ENCODE measurements at regions not wholly inside any gene's neighbourhood (a gene's known extent, or its start where the extent isn't known, plus 50 kb on each side); places are given as distances from the start of the nearest gene placed in this dataset.
"Not testable (repeated sequence)": the region's sequence is repeated elsewhere in the genome, so short reads cannot be mapped to it uniquely, and the experiment has no call there.

DNA sequence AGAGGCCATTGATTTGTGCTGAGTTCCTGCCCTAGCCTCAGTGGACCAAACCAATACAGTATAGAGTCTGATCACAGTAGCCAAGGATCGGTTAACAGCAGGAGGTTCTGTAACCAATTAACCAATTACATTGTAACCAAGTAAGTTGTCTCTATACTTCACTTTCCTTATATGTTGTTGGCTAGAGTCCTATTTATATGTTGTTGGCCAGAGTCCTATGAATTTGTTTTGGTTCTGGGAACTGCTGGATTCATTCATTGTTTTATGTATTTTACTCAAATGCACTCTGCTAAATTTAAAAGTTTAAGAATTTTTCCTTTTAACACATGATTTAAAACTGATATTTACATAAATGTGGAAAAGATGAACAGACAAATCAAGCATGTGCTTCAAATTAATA, 597.4 kb upstream of the HS3ST5 start:
- H3K9me3 ChIP-seq (ENCODE audit: control insufficient read depth, low read length): no peaks in the 10 kb centered on the region
- H3K4me1 ChIP-seq (ENCODE audit: control insufficient read depth, insufficient read depth, low read length, poor library complexity, severe bottlenecking): no peaks in the 10 kb centered on the region
- H3K4me3 ChIP-seq (ENCODE audit: insufficient read depth, low read depth, low read length, poor library complexity, severe bottlenecking): no peak overlapping the region
- H3K36me3 ChIP-seq (ENCODE audit: control insufficient read depth, insufficient read depth, low read length): no peaks in the 10 kb centered on the region
- no peak for DNase-seq
- H3K27ac ChIP-seq (ENCODE audit: insufficient read depth, low read length, poor library complexity, severe bottlenecking): no peak overlapping the region
- H3K27me3 ChIP-seq (replicated peaks; ENCODE audit: control insufficient read depth, insufficient read depth, low read length, poor library complexity, severe bottlenecking): no peaks in the 10 kb centered on the region

GRCh38 chr6:114939630-114940029, 596.8 kb upstream of the HS3ST5 start:
- Histone ChIP-seq H3K36me3 (ENCODE audit: control insufficient read depth, insufficient read depth, low read length) (no peaks in the 10 kb centered on the region), H3K4me1 (ENCODE audit: control insufficient read depth, insufficient read depth, low read length, poor library complexity, severe bottlenecking) (no peaks in the 10 kb centered on the region), H3K27ac (ENCODE audit: insufficient read depth, low read length, poor library complexity, severe bottlenecking) (no peak overlapping the region), H3K4me3 (ENCODE audit: insufficient read depth, low read depth, low read length, poor library complexity, severe bottlenecking) (no peak overlapping the region), H3K27me3 (replicated peaks; ENCODE audit: control insufficient read depth, insufficient read depth, low read length, poor library complexity, severe bottlenecking) (no peaks in the 10 kb centered on the region), H3K9me3 (ENCODE audit: control insufficient read depth, low read length) (no peaks in the 10 kb centered on the region)
- DNase-seq: no peak

DNA sequence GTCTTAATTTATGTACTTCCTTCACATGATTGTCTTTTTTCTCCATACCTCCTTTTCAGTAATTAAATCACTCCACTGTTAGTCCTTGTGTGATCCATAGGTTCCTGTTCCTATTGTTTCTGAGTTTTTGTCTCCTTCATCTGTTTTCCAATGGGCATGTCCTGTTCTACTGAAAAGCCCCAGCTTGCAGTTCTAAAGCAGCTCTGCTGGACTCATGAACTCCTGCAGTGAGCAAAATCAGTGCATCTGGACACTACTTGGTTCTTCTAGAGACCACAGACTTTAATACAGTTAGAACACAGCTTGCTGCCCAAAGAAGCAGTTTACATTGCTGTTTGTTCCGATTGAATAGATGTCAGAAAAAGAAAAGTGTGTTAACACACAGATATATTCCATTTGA, 593.3 kb upstream of the HS3ST5 start:
- DNase-seq: no peak
- Histone ChIP-seq H3K27me3 (replicated peaks; ENCODE audit: control insufficient read depth, insufficient read depth, low read length, poor library complexity, severe bottlenecking) (no peaks in the 10 kb centered on the region), H3K36me3 (ENCODE audit: control insufficient read depth, insufficient read depth, low read length) (no peaks in the 10 kb centered on the region), H3K9me3 (ENCODE audit: control insufficient read depth, low read length) (no peaks in the 10 kb centered on the region), H3K27ac (ENCODE audit: insufficient read depth, low read length, poor library complexity, severe bottlenecking) (no peak overlapping the region), H3K4me1 (ENCODE audit: control insufficient read depth, insufficient read depth, low read length, poor library complexity, severe bottlenecking) (no peaks in the 10 kb centered on the region), H3K4me3 (ENCODE audit: insufficient read depth, low read depth, low read length, poor library complexity, severe bottlenecking) (no peak overlapping the region)

- H3K36me3 ChIP-seq (ENCODE audit: control insufficient read depth, insufficient read depth, low read length): no peaks in the 10 kb centered on the region
- H3K9me3 ChIP-seq (ENCODE audit: control insufficient read depth, low read length): no peaks in the 10 kb centered on the region
- H3K27ac ChIP-seq (ENCODE audit: insufficient read depth, low read length, poor library complexity, severe bottlenecking): no peak overlapping the region
- H3K4me1 ChIP-seq (ENCODE audit: control insufficient read depth, insufficient read depth, low read length, poor library complexity, severe bottlenecking): no peaks in the 10 kb centered on the region
- no peak overlapping the region for H3K4me3 ChIP-seq (ENCODE audit: insufficient read depth, low read depth, low read length, poor library complexity, severe bottlenecking)
- no peaks in the 10 kb centered on the region for H3K27me3 ChIP-seq (replicated peaks; ENCODE audit: control insufficient read depth, insufficient read depth, low read length, poor library complexity, severe bottlenecking)
- DNase-seq: no peak
Measured at GRCh38 chr6:114934079-114934478, 591.3 kb upstream of the HS3ST5 start.

DNA sequence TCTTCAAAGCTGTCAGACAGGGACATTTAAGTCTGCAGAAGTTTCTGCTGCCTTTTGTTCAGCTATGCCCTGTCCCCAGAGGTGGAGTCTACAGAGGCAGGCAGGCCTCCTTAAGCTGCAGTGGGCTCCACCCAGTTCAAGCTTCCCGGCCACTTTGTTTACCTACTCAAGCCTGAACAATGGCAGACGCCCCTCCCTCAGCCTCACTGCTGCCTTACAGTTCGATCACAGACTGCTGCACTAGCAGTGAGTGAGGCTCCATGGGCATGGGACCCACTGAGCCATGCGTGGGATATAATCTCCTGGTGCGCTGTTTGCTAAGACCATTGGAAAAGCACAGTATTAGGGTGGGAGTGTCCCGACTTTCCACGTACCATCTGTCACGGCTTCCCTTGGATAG, 585.9 kb upstream of the HS3ST5 start:
- not testable (repeated sequence) for H3K27me3 ChIP-seq (replicated peaks; ENCODE audit: control insufficient read depth, insufficient read depth, low read length, poor library complexity, severe bottlenecking); H3K9me3 ChIP-seq (ENCODE audit: control insufficient read depth, low read length); DNase-seq; H3K4me3 ChIP-seq (ENCODE audit: insufficient read depth, low read depth, low read length, poor library complexity, severe bottlenecking); H3K4me1 ChIP-seq (ENCODE audit: control insufficient read depth, insufficient read depth, low read length, poor library complexity, severe bottlenecking); H3K27ac ChIP-seq (ENCODE audit: insufficient read depth, low read length, poor library complexity, severe bottlenecking); H3K36me3 ChIP-seq (ENCODE audit: control insufficient read depth, insufficient read depth, low read length)

- Histone ChIP-seq H3K4me1 (ENCODE audit: control insufficient read depth, insufficient read depth, low read length, poor library complexity, severe bottlenecking) (no peaks in the 10 kb centered on the region), H3K36me3 (ENCODE audit: control insufficient read depth, insufficient read depth, low read length) (no peaks in the 10 kb centered on the region), H3K9me3 (ENCODE audit: control insufficient read depth, low read length) (no peaks in the 10 kb centered on the region), H3K27me3 (replicated peaks; ENCODE audit: control insufficient read depth, insufficient read depth, low read length, poor library complexity, severe bottlenecking) (no peaks in the 10 kb centered on the region), H3K4me3 (ENCODE audit: insufficient read depth, low read depth, low read length, poor library complexity, severe bottlenecking) (no peak overlapping the region), H3K27ac (ENCODE audit: insufficient read depth, low read length, poor library complexity, severe bottlenecking) (no peak overlapping the region)
- no peak for DNase-seq
Measured at GRCh38 chr6:114906096-114906495, 563.3 kb upstream of the HS3ST5 start.

DNA sequence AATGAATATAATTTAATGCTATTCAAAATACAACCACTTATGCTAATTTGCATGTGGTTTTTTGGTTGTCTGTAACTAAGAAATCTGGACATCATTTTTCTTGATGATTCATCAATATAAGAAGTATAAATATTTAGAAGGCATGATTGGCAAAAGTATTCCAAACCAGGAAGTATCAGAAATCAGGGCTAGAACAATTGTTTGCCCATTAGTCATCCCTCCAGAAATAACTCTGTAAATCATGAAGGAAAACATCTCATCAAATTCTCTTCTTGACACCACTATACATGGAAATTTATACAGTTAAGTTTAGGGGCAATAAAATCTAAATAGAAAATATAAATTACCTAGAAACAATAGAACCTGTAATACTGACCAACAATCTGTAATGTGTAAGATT, 554.7 kb upstream of the HS3ST5 start:
- Histone ChIP-seq H3K9me3 (ENCODE audit: control insufficient read depth, low read length) (no peaks in the 10 kb centered on the region), H3K4me3 (ENCODE audit: insufficient read depth, low read depth, low read length, poor library complexity, severe bottlenecking) (no peak overlapping the region), H3K36me3 (ENCODE audit: control insufficient read depth, insufficient read depth, low read length) (no peaks in the 10 kb centered on the region), H3K4me1 (ENCODE audit: control insufficient read depth, insufficient read depth, low read length, poor library complexity, severe bottlenecking) (no peaks in the 10 kb centered on the region), H3K27ac (ENCODE audit: insufficient read depth, low read length, poor library complexity, severe bottlenecking) (no peak overlapping the region), H3K27me3 (replicated peaks; ENCODE audit: control insufficient read depth, insufficient read depth, low read length, poor library complexity, severe bottlenecking) (no peaks in the 10 kb centered on the region)
- DNase-seq: no peak

- no peak for DNase-seq
- Histone ChIP-seq H3K4me3 (ENCODE audit: insufficient read depth, low read depth, low read length, poor library complexity, severe bottlenecking) (no peak overlapping the region), H3K27ac (ENCODE audit: insufficient read depth, low read length, poor library complexity, severe bottlenecking) (no peak overlapping the region), H3K4me1 (ENCODE audit: control insufficient read depth, insufficient read depth, low read length, poor library complexity, severe bottlenecking) (no peaks in the 10 kb centered on the region), H3K36me3 (ENCODE audit: control insufficient read depth, insufficient read depth, low read length) (no peaks in the 10 kb centered on the region), H3K27me3 (replicated peaks; ENCODE audit: control insufficient read depth, insufficient read depth, low read length, poor library complexity, severe bottlenecking) (no peaks in the 10 kb centered on the region), H3K9me3 (ENCODE audit: control insufficient read depth, low read length) (no peaks in the 10 kb centered on the region)
Measured at GRCh38 chr6:114892211-114892610, 549.4 kb upstream of the HS3ST5 start.

DNA sequence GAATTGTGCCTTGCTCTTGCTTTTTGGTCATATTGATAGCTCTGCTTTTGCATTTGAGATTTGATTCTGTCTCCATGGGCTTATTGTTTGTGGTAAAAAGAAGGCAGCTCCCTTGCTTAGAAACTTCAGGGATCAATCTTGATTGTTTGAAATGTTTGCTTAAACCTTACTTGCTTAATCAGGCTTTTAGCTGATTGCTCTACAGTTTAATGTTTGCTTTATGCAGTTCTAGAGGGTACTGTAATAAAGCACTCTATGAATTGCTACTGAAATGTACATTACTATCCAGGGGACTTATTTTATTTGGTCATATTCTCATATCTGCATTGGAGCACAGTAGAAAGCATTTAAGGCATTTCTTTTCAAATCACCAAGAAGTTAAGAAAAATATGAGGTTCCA, 545.4 kb upstream of the HS3ST5 start:
- Histone ChIP-seq H3K27ac (ENCODE audit: insufficient read depth, low read length, poor library complexity, severe bottlenecking) (no peak overlapping the region), H3K27me3 (replicated peaks; ENCODE audit: control insufficient read depth, insufficient read depth, low read length, poor library complexity, severe bottlenecking) (no peaks in the 10 kb centered on the region), H3K4me1 (ENCODE audit: control insufficient read depth, insufficient read depth, low read length, poor library complexity, severe bottlenecking) (no peaks in the 10 kb centered on the region), H3K9me3 (ENCODE audit: control insufficient read depth, low read length) (no peaks in the 10 kb centered on the region), H3K36me3 (ENCODE audit: control insufficient read depth, insufficient read depth, low read length) (no peaks in the 10 kb centered on the region), H3K4me3 (ENCODE audit: insufficient read depth, low read depth, low read length, poor library complexity, severe bottlenecking) (no peak overlapping the region)
- no peak for DNase-seq

DNA sequence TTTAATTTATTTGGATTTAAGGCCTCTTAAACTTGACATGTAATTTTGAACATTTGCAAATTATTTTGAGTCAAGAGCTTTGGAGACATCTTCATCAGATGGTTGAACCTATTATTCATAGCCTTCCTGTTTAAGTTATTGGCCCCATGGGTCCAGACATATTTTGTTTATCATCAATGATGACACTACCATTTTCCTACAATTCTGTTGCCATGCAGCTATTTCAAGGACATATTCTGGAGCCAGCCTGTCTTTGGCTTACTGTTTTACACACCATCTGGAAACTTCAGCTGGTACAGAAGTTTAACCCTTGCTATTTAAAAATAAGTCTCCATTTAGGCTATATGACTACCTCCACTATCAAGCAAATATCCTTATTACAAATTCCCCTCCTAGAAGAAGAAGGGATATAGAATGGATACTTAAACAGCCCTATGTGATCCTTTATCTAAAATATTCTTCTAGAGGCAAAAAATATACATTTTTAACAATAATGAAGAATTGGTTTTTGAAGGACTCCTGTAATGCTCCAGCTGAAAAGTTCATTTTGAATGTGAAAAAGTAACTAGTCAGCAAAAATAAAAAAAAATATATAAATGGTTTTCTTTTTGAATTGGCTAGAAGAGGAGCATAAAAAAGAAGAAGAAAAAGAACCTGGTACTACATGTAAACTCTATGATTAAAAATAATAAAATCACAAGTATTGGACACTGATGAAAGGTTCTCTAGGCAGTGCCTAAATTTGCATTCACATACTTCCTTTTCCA, 544.0 kb upstream of the HS3ST5 start:
- Histone ChIP-seq H3K36me3 (ENCODE audit: control insufficient read depth, insufficient read depth, low read length) (no peaks in the 10 kb centered on the region), H3K9me3 (ENCODE audit: control insufficient read depth, low read length) (no peaks in the 10 kb centered on the region), H3K27me3 (replicated peaks; ENCODE audit: control insufficient read depth, insufficient read depth, low read length, poor library complexity, severe bottlenecking) (no peaks in the 10 kb centered on the region), H3K4me3 (ENCODE audit: insufficient read depth, low read depth, low read length, poor library complexity, severe bottlenecking) (no peak overlapping the region), H3K27ac (ENCODE audit: insufficient read depth, low read length, poor library complexity, severe bottlenecking) (no peak overlapping the region), H3K4me1 (ENCODE audit: control insufficient read depth, insufficient read depth, low read length, poor library complexity, severe bottlenecking) (no peaks in the 10 kb centered on the region)
- no peak for DNase-seq
